GM23248 (cell line): ENCODE measurements at regions not wholly inside any gene's neighbourhood (a gene's known extent, or its start where the extent isn't known, plus 50 kb on each side); places are given as distances from the start of the nearest gene placed in this dataset. TPM values are rescaled to one million over a fixed set of nuclear protein-coding genes. Genes with fewer than 3 reads are reported as not detected.
A peak's percentile ranks its signal among the peaks of the same experiment; 100 is the strongest.

Experiments used
- DNase-seq: peaks from one replicate; pipeline ENCODE4 v3.0.0-alpha.2; 2015
- H2AFZ ChIP-seq: fragments of 200-600 bp; sonication (generic); 2 replicates; pipeline ENCODE4 v1.6.1; 2016; ENCODE audit warnings: antibody characterized with exemption
- H3F3A ChIP-seq: fragments of 200-600 bp; sonication (generic); 2 replicates; pipeline ENCODE4 v1.6.1; 2016; ENCODE audit warnings: mild to moderate bottlenecking, antibody characterized with exemption, mixed run types; ENCODE audit not compliant: insufficient read depth
- H3K27ac ChIP-seq: fragments of 200-600 bp; sonication (generic); 2 replicates; pipeline ENCODE4 v1.5.1; 2016; ENCODE audit warnings: mild to moderate bottlenecking
- H3K27me3 ChIP-seq: fragments of 200-600 bp; sonication (generic); replicated peaks from 2 replicates; pipeline ENCODE4 v1.6.1; 2016; ENCODE audit warnings: mild to moderate bottlenecking; ENCODE audit not compliant: insufficient read depth
- H3K36me3 ChIP-seq: fragments of 200-600 bp; sonication (generic); 2 replicates; pipeline ENCODE4 v1.6.1; 2016; ENCODE audit warnings: low read depth, mild to moderate bottlenecking
- H3K4me1 ChIP-seq: fragments of 200-600 bp; sonication (generic); 2 replicates; pipeline ENCODE4 v1.6.1; 2016; ENCODE audit warnings: mild to moderate bottlenecking; ENCODE audit not compliant: insufficient read depth
- H3K4me2 ChIP-seq: fragments of 200-600 bp; sonication (generic); one replicate; pipeline ENCODE4 v1.6.1; 2016; ENCODE audit warnings: mild to moderate bottlenecking; ENCODE audit not compliant: unreplicated experiment
- H3K4me3 ChIP-seq: fragments of 200-600 bp; sonication (generic); 2 replicates; pipeline ENCODE4 v1.5.1; 2016; ENCODE audit warnings: mild to moderate bottlenecking
- H3K79me2 ChIP-seq: fragments of 200-600 bp; sonication (generic); 2 replicates; pipeline ENCODE4 v1.6.1; 2016; ENCODE audit warnings: mild to moderate bottlenecking; ENCODE audit not compliant: insufficient read depth
- H3K9ac ChIP-seq: fragments of 200-600 bp; sonication (generic); 2 replicates; pipeline ENCODE4 v1.6.1; 2016; ENCODE audit warnings: mild to moderate bottlenecking
- H3K9me2 ChIP-seq: fragments of 200-600 bp; sonication (generic); 2 replicates; pipeline ENCODE4 v1.6.1; 2016; ENCODE audit warnings: mixed run types, mild to moderate bottlenecking, moderate library complexity; ENCODE audit not compliant: insufficient read depth
- H3K9me3 ChIP-seq: fragments of 200-600 bp; sonication (generic); one replicate; pipeline ENCODE4 v1.6.1; 2017; ENCODE audit warnings: low read depth
- H4K20me1 ChIP-seq: fragments of 200-600 bp; sonication (generic); 2 replicates; pipeline ENCODE4 v1.6.0; 2016; ENCODE audit not compliant: insufficient read depth
- EZH2 ChIP-seq: fragments of 200-600 bp; sonication (generic); IDR thresholded peaks from 2 replicates; pipeline ENCODE4 v1.6.1; 2018; ENCODE audit warnings: antibody characterized with exemption, mild to moderate bottlenecking; ENCODE audit not compliant: insufficient read depth, poor library complexity, severe bottlenecking
- EZH2phosphoT487 ChIP-seq: fragments of 200-600 bp; sonication (generic); IDR thresholded peaks from 2 replicates; pipeline ENCODE4 v1.6.1; 2018; ENCODE audit warnings: antibody characterized with exemption, moderate library complexity, mild to moderate bottlenecking, low read depth; ENCODE audit not compliant: insufficient read depth
- WGBS, 2 experiments: methylation state at CpG; one replicate each; pipeline ENCODE4 v1.1.6; 2015 to 2017; ENCODE audit warnings: low lambda C conversion rate in 2 of 2, low coverage in 1 of 2; ENCODE audit errors: missing lambda C conversion rate in 2 of 2; 5-methylcytosine and 5-hydroxymethylcytosine counted together
- in situ Hi-C: fragments of 300-500 bp; cut with MboI; formaldehyde crosslinking; loops from 2 replicates; pipeline ENCODE4 v1.15.0; 2020
- small RNA-seq: library from RNA; depleted of rRNA; stranded (forward); fragments of <200 nt; gene quantifications from one replicate; pipeline ENCODE3, GENCODE V24; 2014; ENCODE audit warnings: low read depth, low replicate concordance

DNA sequence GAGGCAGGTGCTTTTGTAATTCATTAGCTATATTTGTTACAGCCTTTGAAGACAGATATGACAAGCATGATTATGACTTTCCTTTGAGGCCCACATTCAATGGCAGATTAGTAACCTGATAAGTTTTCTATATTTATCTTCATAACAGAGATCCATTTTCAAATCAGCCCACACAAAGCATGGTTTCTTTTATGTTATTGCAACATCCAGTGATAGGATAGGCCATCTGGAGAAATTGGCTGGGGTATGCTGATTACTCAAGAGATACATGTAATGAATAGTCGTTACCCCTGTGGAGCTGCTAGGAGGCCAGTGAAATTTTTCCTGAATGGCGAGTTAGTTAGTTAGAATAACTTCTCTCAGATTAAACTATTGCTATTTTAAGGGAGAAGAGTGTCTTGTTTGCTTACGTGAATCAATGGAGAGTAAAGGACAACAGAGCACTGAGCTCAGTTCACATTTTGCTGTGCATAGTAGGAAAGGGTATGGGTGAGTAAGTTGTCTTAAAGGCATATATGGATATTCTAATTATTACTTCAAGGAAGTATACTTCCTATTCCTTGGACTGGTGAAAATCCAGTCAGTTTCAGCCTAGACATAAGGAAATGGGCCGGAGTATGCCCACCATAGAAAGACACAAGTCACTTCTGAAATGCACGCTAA is 79.2 kb upstream of the DKK2 start:
- TF ChIP-seq EZH2 (no peak), EZH2phosphoT487 (no peak)
- in situ Hi-C loops = no loop called here
- peak; percentile 35 for DNase-seq

DNA sequence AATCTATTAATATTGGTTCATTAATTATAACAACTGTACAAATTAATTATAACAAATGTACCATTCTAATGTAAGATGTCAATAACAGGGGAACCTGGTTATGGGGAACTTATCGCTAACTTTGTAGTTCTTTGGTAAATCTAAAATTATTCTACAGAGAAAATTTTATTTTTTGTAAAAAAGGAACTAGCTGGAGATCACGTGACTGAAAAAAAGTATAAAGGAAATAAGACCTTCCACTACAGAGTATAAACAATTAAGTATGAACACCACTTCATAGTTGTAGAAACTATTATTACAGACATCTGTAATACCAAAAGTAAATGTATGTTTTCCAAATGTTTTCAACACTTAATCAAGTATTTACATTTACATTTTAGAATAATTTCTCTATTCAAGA is 77.9 kb upstream of the DKK2 start:
- Histone ChIP-seq H3K36me3 (no peaks in the 10 kb centered on the region), H3K79me2 (no peaks in the 10 kb centered on the region), H3K4me1 (no peaks in the 10 kb centered on the region), H3K4me2 (no peak overlapping the region), H2AFZ (no peak overlapping the region), H3F3A (no peaks in the 10 kb centered on the region), H3K9me2 (no peaks in the 10 kb centered on the region), H3K4me3 (no peak overlapping the region), H3K9ac (no peak overlapping the region), H3K27me3 (no peaks in the 10 kb centered on the region), H3K27ac (no peak overlapping the region), H3K9me3 (peaks cover 5% of the 10 kb centered on the region), H4K20me1 (no peaks in the 10 kb centered on the region)
- DNase-seq = no peak
- TF ChIP-seq EZH2 (no peak), EZH2phosphoT487 (no peak)
- in situ Hi-C loops = no loop called here
- WGBS, 2 experiments = 89 to 90% methylated on average over 2 of the region's 2 CpGs

More for the DNA sequence above, 79.2 kb upstream of the DKK2 start:
- Histone ChIP-seq H3K4me3 (no peak overlapping the region), H3K27me3 (no peaks in the 10 kb centered on the region), H2AFZ (no peak overlapping the region), H3K79me2 (no peaks in the 10 kb centered on the region), H3K9me3 (peaks cover 5% of the 10 kb centered on the region), H3K9ac (no peak overlapping the region), H3K36me3 (no peaks in the 10 kb centered on the region), H3K9me2 (no peaks in the 10 kb centered on the region), H4K20me1 (no peaks in the 10 kb centered on the region), H3K27ac (no peak overlapping the region), H3K4me1 (peaks cover 2% of the 10 kb centered on the region; the same call in 1 of the 2 replicates), H3F3A (no peaks in the 10 kb centered on the region), H3K4me2 (no peak overlapping the region)
- WGBS, 2 experiments = 56 to 58% methylated on average over 5 of the region's 5 CpGs

DNA sequence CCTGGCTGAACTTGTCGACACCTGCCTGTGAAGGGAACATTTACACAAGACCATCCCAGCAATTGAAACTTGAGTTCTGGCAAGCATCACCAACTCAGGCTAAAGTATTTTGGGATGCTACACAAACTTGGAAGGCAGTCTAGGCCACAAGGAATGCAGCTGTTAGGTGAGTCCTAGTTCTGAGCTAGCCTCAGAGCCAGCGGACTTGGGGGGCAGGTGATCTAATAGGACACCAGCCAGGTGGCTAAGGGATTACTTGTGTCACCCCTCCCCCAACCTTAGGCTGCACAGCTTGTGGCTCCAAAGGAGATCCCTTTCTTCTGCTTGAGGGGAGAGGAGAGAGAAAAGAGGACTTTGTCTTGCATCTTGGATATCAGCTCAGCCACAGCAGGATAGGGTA is 62.3 kb upstream of the DKK2 start:
- Histone ChIP-seq H4K20me1 (no peaks in the 10 kb centered on the region), H3K9me3 (no peaks in the 10 kb centered on the region), H3K9ac (no peak overlapping the region), H3K9me2 (no peaks in the 10 kb centered on the region), H2AFZ (no peak overlapping the region), H3K36me3 (no peaks in the 10 kb centered on the region), H3K4me3 (no peak overlapping the region), H3F3A (no peaks in the 10 kb centered on the region), H3K4me2 (no peak overlapping the region), H3K27me3 (no peaks in the 10 kb centered on the region; the same call in 1 of the 2 replicates), H3K27ac (no peak overlapping the region), H3K4me1 (no peaks in the 10 kb centered on the region), H3K79me2 (no peaks in the 10 kb centered on the region)
- no peak for TF ChIP-seq EZH2phosphoT487
- TF ChIP-seq EZH2 = no peak
- WGBS, 2 experiments = 81 to 85% methylated on average over 2 of the region's 2 CpGs
- no peak for DNase-seq
- in situ Hi-C loops = no loop called here

DNA sequence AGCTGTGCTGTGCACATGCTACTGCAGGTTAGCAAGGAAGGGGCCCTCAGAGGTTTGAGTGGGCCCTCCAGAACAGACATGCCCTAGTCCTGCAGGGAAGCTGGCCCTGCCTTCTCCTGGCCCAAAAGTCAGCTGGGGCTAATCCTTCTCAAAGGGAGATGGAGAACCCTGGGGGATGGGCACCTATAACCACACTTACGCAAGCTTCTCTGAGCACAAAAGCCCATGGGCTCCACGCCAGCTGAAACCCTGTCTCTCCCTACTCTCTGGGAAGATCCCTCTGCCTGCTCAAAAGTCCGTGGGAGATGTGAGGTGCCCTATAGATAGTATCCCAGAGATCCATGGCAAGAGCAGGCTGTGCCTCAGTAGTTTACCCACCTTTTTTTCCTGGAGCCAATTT is 58.9 kb upstream of the DKK2 start:
- H3K4me1 ChIP-seq = no peaks in the 10 kb centered on the region
- DNase-seq = no peak
- no peaks in the 10 kb centered on the region for H3K9me2 ChIP-seq
- no peaks in the 10 kb centered on the region for H4K20me1 ChIP-seq
- no peak overlapping the region for H3K27ac ChIP-seq
- no peaks in the 10 kb centered on the region; the same call in 1 of the 2 replicates for H3K27me3 ChIP-seq
- 80 to 94% methylated on average over 3 of the region's 3 CpGs for WGBS, 2 experiments
- no peak overlapping the region for H3K4me3 ChIP-seq
- in situ Hi-C loops = no loop called here
- no peaks in the 10 kb centered on the region for H3K9me3 ChIP-seq
- H3K36me3 ChIP-seq = no peaks in the 10 kb centered on the region
- TF ChIP-seq EZH2phosphoT487 (no peak), EZH2 (no peak)
- H3K79me2 ChIP-seq = no peaks in the 10 kb centered on the region
- no peak overlapping the region for H3K4me2 ChIP-seq
- H3K9ac ChIP-seq = no peak overlapping the region
- H2AFZ ChIP-seq = no peak overlapping the region
- H3F3A ChIP-seq = no peaks in the 10 kb centered on the region

DNA sequence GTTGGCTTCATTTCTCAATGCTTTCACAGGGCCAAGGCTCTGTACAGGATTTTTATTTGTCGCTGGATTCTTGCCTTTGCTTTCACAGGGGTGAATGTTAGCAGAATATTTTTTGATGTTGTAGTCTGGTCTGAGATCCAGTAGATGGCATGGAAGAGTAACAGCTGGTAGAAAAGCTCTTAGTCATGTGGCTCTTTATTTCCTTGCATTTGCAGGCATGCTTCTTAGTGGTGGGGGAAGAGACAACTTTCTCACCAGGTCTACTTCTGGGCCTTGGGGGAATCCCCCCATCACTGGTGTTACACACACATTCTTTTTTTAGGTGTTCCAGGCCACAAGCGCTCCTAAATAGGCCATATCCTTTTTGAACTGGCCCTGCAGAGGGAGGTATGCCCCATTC is 58.2 kb upstream of the DKK2 start:
- H3K27ac ChIP-seq = no peak overlapping the region
- H3K9ac ChIP-seq = no peak overlapping the region
- no peaks in the 10 kb centered on the region for H3K79me2 ChIP-seq
- no peak overlapping the region for H3K4me2 ChIP-seq
- H2AFZ ChIP-seq = no peak overlapping the region; the same call in 1 of the 2 replicates
- no peaks in the 10 kb centered on the region; the same call in 1 of the 2 replicates for H3K27me3 ChIP-seq
- no peaks in the 10 kb centered on the region for H3K36me3 ChIP-seq
- H3K4me1 ChIP-seq = no peaks in the 10 kb centered on the region
- no peak for TF ChIP-seq EZH2phosphoT487
- no peak for TF ChIP-seq EZH2
- no peaks in the 10 kb centered on the region for H3K9me2 ChIP-seq
- H3K9me3 ChIP-seq = no peaks in the 10 kb centered on the region
- WGBS, 2 experiments = 89 to 93% methylated on average over 2 of the region's 2 CpGs
- no peak overlapping the region for H3K4me3 ChIP-seq
- no peaks in the 10 kb centered on the region for H3F3A ChIP-seq
- in situ Hi-C loops = no loop called here
- DNase-seq = peak; percentile 71
- H4K20me1 ChIP-seq = no peaks in the 10 kb centered on the region

Small RNA genes lying in the stretch of these regions (small RNA-seq; reads per million reads assigned to genes)
- gene RNU6-551P = not detected
